SK-N-SH treated with all-trans-retinoic acid at 6 μM for 48 hours (cell line): ENCODE measurements at regions not wholly inside any gene's neighbourhood (a gene's known extent, or its start where the extent isn't known, plus 50 kb on each side); places are given as distances from the start of the nearest gene placed in this dataset.

Experiments used
- ARNTL ChIP-seq: fragments of 450-650 bp; formaldehyde crosslinking; IDR thresholded peaks from 2 replicates; pipeline ENCODE4 v1.5.0; 2020; ENCODE audit warnings: low read depth, mild to moderate bottlenecking, moderate library complexity, borderline replicate concordance
- PPARA ChIP-seq: fragments of 250-450 bp; sonication (Bioruptor Pico); IDR thresholded peaks from 2 replicates; pipeline ENCODE4 v1.5.0; 2020; ENCODE audit warnings: mild to moderate bottlenecking, borderline replicate concordance
- RARB ChIP-seq: fragments of 250-450 bp; sonication (Bioruptor Pico); IDR thresholded peaks from 2 replicates; pipeline ENCODE4 v1.8.0; 2021; ENCODE audit warnings: mild to moderate bottlenecking, moderate library complexity
- TOX ChIP-seq: fragments of 250-450 bp; sonication (Bioruptor Pico); IDR thresholded peaks from 2 replicates; pipeline ENCODE4 v1.8.0; 2021; ENCODE audit warnings: mild to moderate bottlenecking, moderate library complexity, borderline replicate concordance
- ZC3H10 ChIP-seq: fragments of 250-450 bp; sonication (Bioruptor Pico); IDR thresholded peaks from 2 replicates; pipeline ENCODE4 v1.5.1; 2021; ENCODE audit warnings: mild to moderate bottlenecking, moderate library complexity
- ZFP30 ChIP-seq: fragments of 450-650 bp; formaldehyde crosslinking; IDR thresholded peaks from 2 replicates; pipeline ENCODE4 v1.5.0; 2022; ENCODE audit warnings: mild to moderate bottlenecking, moderate library complexity
- TF ChIP-seq, protein P1 (sequence below): fragments of 250-450 bp; sonication (Bioruptor Pico); IDR thresholded peaks from 2 replicates; pipeline ENCODE4 v1.8.0; 2020; ENCODE audit warnings: mild to moderate bottlenecking, moderate library complexity, borderline replicate concordance
- TF ChIP-seq, protein P2 (sequence below): fragments of 250-450 bp; sonication (Bioruptor Pico); IDR thresholded peaks from 2 replicates; pipeline ENCODE4 v1.5.1; 2020; ENCODE audit warnings: low read depth, mild to moderate bottlenecking, moderate library complexity
- TF ChIP-seq, protein P3 (sequence below): fragments of 250-450 bp; sonication (Bioruptor Pico); IDR thresholded peaks from 2 replicates; pipeline ENCODE4 v1.5.0; 2020; ENCODE audit warnings: mild to moderate bottlenecking, moderate library complexity

DNA sequence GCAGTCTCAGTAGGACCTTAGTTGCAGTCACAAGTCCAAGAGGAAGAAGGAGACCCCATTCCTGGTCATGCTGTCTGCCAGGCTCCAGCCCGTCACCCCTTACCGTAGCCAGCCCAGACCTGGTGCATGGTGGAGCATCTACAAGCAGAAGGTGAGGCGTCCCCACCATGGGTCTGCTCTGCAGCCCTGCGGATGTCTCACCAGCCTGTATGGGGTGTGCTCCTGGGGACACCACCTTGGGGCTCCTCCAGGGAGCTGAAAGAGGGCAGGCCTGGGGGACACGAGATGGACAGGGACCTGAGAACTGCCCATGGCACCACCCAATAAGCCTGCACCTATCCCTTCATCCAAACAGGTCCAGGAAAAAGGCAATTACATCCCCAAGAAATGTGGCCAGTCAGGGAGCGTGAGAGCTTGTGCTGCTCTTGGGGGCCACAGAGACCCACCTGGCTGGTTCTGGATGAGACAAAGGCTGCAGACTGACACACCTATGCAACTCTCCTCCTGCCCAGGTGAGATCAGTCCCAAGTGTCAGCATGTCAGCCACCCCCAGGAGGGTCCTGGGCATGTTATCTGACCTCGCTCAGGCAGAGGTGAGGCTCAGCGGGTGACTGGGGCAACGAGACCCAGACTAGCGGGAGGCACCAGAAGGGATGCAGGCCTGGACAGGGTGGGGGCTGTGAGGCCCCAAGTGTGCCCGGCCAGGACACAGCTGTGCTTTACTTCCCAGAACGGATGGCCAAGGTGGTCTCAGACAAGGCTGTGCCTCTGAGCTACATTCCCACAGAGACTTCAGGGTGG, 84.5 kb upstream of the RET start:
- TF ChIP-seq RARB (CRISPR knock-in tag) = no peak
- TF ChIP-seq TOX (CRISPR knock-in tag) = no peak
- no peak for TF ChIP-seq ARNTL
- TF ChIP-seq PPARA (CRISPR knock-in tag) = no peak
- TF ChIP-seq ZFP30 (CRISPR knock-in tag) = no peak
- no peak for TF ChIP-seq ZC3H10
- TF ChIP-seq, protein P1, sequence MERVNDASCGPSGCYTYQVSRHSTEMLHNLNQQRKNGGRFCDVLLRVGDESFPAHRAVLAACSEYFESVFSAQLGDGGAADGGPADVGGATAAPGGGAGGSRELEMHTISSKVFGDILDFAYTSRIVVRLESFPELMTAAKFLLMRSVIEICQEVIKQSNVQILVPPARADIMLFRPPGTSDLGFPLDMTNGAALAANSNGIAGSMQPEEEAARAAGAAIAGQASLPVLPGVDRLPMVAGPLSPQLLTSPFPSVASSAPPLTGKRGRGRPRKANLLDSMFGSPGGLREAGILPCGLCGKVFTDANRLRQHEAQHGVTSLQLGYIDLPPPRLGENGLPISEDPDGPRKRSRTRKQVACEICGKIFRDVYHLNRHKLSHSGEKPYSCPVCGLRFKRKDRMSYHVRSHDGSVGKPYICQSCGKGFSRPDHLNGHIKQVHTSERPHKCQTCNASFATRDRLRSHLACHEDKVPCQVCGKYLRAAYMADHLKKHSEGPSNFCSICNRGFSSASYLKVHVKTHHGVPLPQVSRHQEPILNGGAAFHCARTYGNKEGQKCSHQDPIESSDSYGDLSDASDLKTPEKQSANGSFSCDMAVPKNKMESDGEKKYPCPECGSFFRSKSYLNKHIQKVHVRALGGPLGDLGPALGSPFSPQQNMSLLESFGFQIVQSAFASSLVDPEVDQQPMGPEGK (CRISPR knock-in tag) = no peak
- TF ChIP-seq, protein P2, sequence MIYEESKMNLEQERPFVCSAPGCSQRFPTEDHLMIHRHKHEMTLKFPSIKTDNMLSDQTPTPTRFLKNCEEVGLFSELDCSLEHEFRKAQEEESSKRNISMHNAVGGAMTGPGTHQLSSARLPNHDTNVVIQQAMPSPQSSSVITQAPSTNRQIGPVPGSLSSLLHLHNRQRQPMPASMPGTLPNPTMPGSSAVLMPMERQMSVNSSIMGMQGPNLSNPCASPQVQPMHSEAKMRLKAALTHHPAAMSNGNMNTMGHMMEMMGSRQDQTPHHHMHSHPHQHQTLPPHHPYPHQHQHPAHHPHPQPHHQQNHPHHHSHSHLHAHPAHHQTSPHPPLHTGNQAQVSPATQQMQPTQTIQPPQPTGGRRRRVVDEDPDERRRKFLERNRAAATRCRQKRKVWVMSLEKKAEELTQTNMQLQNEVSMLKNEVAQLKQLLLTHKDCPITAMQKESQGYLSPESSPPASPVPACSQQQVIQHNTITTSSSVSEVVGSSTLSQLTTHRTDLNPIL (CRISPR knock-in tag) = no peak
- TF ChIP-seq, protein P3, sequence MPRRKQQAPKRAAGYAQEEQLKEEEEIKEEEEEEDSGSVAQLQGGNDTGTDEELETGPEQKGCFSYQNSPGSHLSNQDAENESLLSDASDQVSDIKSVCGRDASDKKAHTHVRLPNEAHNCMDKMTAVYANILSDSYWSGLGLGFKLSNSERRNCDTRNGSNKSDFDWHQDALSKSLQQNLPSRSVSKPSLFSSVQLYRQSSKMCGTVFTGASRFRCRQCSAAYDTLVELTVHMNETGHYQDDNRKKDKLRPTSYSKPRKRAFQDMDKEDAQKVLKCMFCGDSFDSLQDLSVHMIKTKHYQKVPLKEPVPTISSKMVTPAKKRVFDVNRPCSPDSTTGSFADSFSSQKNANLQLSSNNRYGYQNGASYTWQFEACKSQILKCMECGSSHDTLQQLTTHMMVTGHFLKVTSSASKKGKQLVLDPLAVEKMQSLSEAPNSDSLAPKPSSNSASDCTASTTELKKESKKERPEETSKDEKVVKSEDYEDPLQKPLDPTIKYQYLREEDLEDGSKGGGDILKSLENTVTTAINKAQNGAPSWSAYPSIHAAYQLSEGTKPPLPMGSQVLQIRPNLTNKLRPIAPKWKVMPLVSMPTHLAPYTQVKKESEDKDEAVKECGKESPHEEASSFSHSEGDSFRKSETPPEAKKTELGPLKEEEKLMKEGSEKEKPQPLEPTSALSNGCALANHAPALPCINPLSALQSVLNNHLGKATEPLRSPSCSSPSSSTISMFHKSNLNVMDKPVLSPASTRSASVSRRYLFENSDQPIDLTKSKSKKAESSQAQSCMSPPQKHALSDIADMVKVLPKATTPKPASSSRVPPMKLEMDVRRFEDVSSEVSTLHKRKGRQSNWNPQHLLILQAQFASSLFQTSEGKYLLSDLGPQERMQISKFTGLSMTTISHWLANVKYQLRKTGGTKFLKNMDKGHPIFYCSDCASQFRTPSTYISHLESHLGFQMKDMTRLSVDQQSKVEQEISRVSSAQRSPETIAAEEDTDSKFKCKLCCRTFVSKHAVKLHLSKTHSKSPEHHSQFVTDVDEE (CRISPR knock-in tag) = no peak
